ENCODE measurements at regions not wholly inside any gene's neighbourhood (a gene's known extent, or its start where the extent isn't known, plus 50 kb on each side); places are given as distances from the start of the nearest gene placed in this dataset.
"Not testable (repeated sequence)": the region's sequence is repeated elsewhere in the genome, so short reads cannot be mapped to it uniquely, and the experiment has no call there.

GRCh38 chr1:79215311-79215710 lies 208.8 kb upstream of the ADGRL4 start:
- DNase-seq (ENCODE audit: low spot score): no peak

- no peak for DNase-seq (ENCODE audit: low spot score)
Measured at GRCh38 chr1:79207786-79208185, 201.3 kb upstream of the ADGRL4 start.

- DNase-seq (ENCODE audit: low spot score): no peak
Measured at GRCh38 chr1:79207331-79207730, 200.8 kb upstream of the ADGRL4 start.

GRCh38 chr1:79204779-79205479 lies 198.4 kb upstream of the ADGRL4 start:
- DNase-seq (ENCODE audit: low spot score): no peak

GRCh38 chr1:79198832-79199231 lies 192.3 kb upstream of the ADGRL4 start:
- DNase-seq (ENCODE audit: low spot score): no peak

- no peak for DNase-seq (ENCODE audit: low spot score)
Measured at GRCh38 chr1:79197421-79197820, 190.9 kb upstream of the ADGRL4 start.

GRCh38 chr1:79196211-79196610 lies 189.7 kb upstream of the ADGRL4 start:
- DNase-seq (ENCODE audit: low spot score): no peak

GRCh38 chr1:79193211-79194079 lies 186.9 kb upstream of the ADGRL4 start:
- DNase-seq (ENCODE audit: low spot score): no peak

GRCh38 chr1:79190074-79190473 lies 183.5 kb upstream of the ADGRL4 start:
- DNase-seq (ENCODE audit: low spot score): no peak

GRCh38 chr1:79188337-79188736 lies 181.8 kb upstream of the ADGRL4 start:
- no peak for DNase-seq (ENCODE audit: low spot score)

GRCh38 chr1:79186260-79186659 lies 179.7 kb upstream of the ADGRL4 start:
- no peak for DNase-seq (ENCODE audit: low spot score)

GRCh38 chr1:79177844-79178243 lies 171.3 kb upstream of the ADGRL4 start:
- no peak for DNase-seq (ENCODE audit: low spot score)

GRCh38 chr1:79161077-79161476 lies 154.5 kb upstream of the ADGRL4 start:
- DNase-seq (ENCODE audit: low spot score): no peak

GRCh38 chr1:79155991-79156390 lies 149.5 kb upstream of the ADGRL4 start:
- DNase-seq (ENCODE audit: low spot score): no peak

- DNase-seq (ENCODE audit: low spot score): no peak
Measured at GRCh38 chr1:79151006-79151796, 144.7 kb upstream of the ADGRL4 start.

GRCh38 chr1:79150576-79150975 lies 144.0 kb upstream of the ADGRL4 start:
- DNase-seq (ENCODE audit: low spot score): no peak

- not testable (repeated sequence) for DNase-seq (ENCODE audit: low spot score)
Measured at GRCh38 chr1:79138227-79138626, 131.7 kb upstream of the ADGRL4 start.

- no peak for DNase-seq (ENCODE audit: low spot score)
Measured at GRCh38 chr1:79133774-79134364, 127.3 kb upstream of the ADGRL4 start.

- no peak for DNase-seq (ENCODE audit: low spot score)
Measured at GRCh38 chr1:79131626-79132025, 125.1 kb upstream of the ADGRL4 start.

- DNase-seq (ENCODE audit: low spot score): no peak
Measured at GRCh38 chr1:79129914-79130313, 123.4 kb upstream of the ADGRL4 start.

GRCh38 chr1:79128722-79129121 lies 122.2 kb upstream of the ADGRL4 start:
- no peak for DNase-seq (ENCODE audit: low spot score)

GRCh38 chr1:79124756-79125155 lies 118.2 kb upstream of the ADGRL4 start:
- no peak for DNase-seq (ENCODE audit: low spot score)
